H1 (cell line): ENCODE measurements at regions not wholly inside any gene's neighbourhood (a gene's known extent, or its start where the extent isn't known, plus 50 kb on each side); places are given as distances from the start of the nearest gene placed in this dataset.
"Not testable (repeated sequence)": the region's sequence is repeated elsewhere in the genome, so short reads cannot be mapped to it uniquely, and the experiment has no call there.

Experiments used
- CTCF ChIA-PET: fragments of 300-600 bp; sonication (Branson Sonifier 250); formaldehyde crosslinking; loops from one replicate; lab custom pipeline; 2021; ENCODE audit not compliant: partially characterized antibody; lab: Charles Lee
- POLR2A ChIA-PET: fragments of 300-600 bp; sonication (Branson Sonifier 250); formaldehyde crosslinking; loops from one replicate; lab custom pipeline; 2021; ENCODE audit warnings: inconsistent platforms; ENCODE audit not compliant: partially characterized antibody; lab: Charles Lee
- DNase-seq, 2 experiments: peaks; one replicate each; pipeline versions ENCODE4 v3.0.0 to v3.0.0-alpha.2; 2010 to 2022; ENCODE audit warnings: low spot score in 2 of 2, low read depth in 1 of 2, mixed read lengths in 1 of 2
- FAIRE-seq: peaks from 2 replicates; lab custom pipeline; 2011; peaks lifted over from hg19 to GRCh38; lab: Jason Lieb, UNC
- H2AFZ ChIP-seq: 2 replicates; pipeline ENCODE4 v1.8.1; 2012; ENCODE audit warnings: low read length, inconsistent platforms
- H2AK5ac ChIP-seq: 2 replicates; pipeline ENCODE4 v1.6.1; 2013; ENCODE audit warnings: low read depth, low read length
- H2BK120ac ChIP-seq: replicated peaks from 2 replicates; pipeline ENCODE3; 2013; ENCODE audit warnings: low read depth, low read length, inconsistent platforms
- H2BK12ac ChIP-seq: 2 replicates; pipeline ENCODE4 v1.6.1; 2013; ENCODE audit warnings: low read depth, low read length
- H2BK15ac ChIP-seq: 2 replicates; pipeline ENCODE4 v1.6.1; 2013; ENCODE audit warnings: low read length
- H2BK20ac ChIP-seq: 2 replicates; pipeline ENCODE4 v1.6.1; 2013; ENCODE audit warnings: low read length
- H2BK5ac ChIP-seq: 2 replicates; pipeline ENCODE4 v1.6.1; 2013; ENCODE audit warnings: low read depth, low read length
- H3K14ac ChIP-seq: 2 replicates; pipeline ENCODE4 v1.6.1; 2013; ENCODE audit warnings: inconsistent platforms; ENCODE audit not compliant: insufficient read length
- H3K18ac ChIP-seq: 2 replicates; pipeline ENCODE4 v1.6.1; 2013; ENCODE audit warnings: low read length; ENCODE audit errors: extremely low read depth
- H3K23ac ChIP-seq: 2 replicates; pipeline ENCODE4 v1.6.1; 2013; ENCODE audit warnings: inconsistent platforms; ENCODE audit not compliant: insufficient read length
- H3K23me2 ChIP-seq: 2 replicates; pipeline ENCODE4 v1.6.1; 2013; ENCODE audit warnings: low read depth, low read length
- H3K27ac ChIP-seq: 2 replicates; pipeline ENCODE4 v1.6.1; 2011; ENCODE audit warnings: low read depth, low read length, inconsistent platforms
- H3K27me3 ChIP-seq, 4 experiments: replicated peaks in 1 of 4; 1 replicate in 1 of 4; 2 replicates in 3 of 4; pipeline versions ENCODE4 v1.6.1 to v1.8.1; 2011 to 2013; ENCODE audit warnings: low read length in 3 of 4, mild to moderate bottlenecking in 3 of 4, inconsistent platforms in 2 of 4, mixed read lengths in 2 of 4, moderate library complexity in 1 of 4; ENCODE audit not compliant: control insufficient read depth in 3 of 4, insufficient read depth in 3 of 4; ENCODE audit errors: extremely low read depth in 1 of 4
- H3K36me3 ChIP-seq, 4 experiments: 2 replicates each; pipeline versions ENCODE4 v1.6.1 to v1.8.1; 2011 to 2013; ENCODE audit warnings: mild to moderate bottlenecking in 4 of 4, low read length in 3 of 4, moderate library complexity in 2 of 4, control low read depth in 1 of 4, inconsistent platforms in 1 of 4; ENCODE audit not compliant: insufficient read depth in 4 of 4, control insufficient read depth in 2 of 4
- H3K4ac ChIP-seq: replicated peaks from 2 replicates; pipeline ENCODE3; 2013; ENCODE audit warnings: low read length, low read depth, mixed read lengths, inconsistent platforms; ENCODE audit not compliant: insufficient read length
- H3K4me1 ChIP-seq, 4 experiments: replicated peaks in 1 of 4; 1 replicate in 1 of 4; 2 replicates in 3 of 4; pipeline versions ENCODE4 v1.6.1 to v1.8.1; 2011 to 2013; ENCODE audit warnings: low read length in 3 of 4, inconsistent platforms in 2 of 4, mixed read lengths in 1 of 4; ENCODE audit not compliant: insufficient read depth in 4 of 4, control insufficient read depth in 3 of 4
- H3K4me2 ChIP-seq, 2 experiments: 2 replicates each; pipeline versions ENCODE4 v1.6.1 to v1.8.1; 2011 to 2013; ENCODE audit warnings: low read depth in 2 of 2, low read length in 2 of 2, control low read depth in 1 of 2, inconsistent platforms in 1 of 2, mild to moderate bottlenecking in 1 of 2; ENCODE audit not compliant: insufficient read depth in 1 of 2
- H3K4me3 ChIP-seq, 4 experiments: fragments of 200-600, 300-600 bp in 1 of 4; sonication (generic), shearing (Covaris generic), sonication (Bioruptor Twin) in 1 of 4; 2 replicates each; pipeline versions ENCODE4 v1.5.1 to v1.8.1; 2011 to 2016; ENCODE audit warnings: low read length in 4 of 4, low read depth in 3 of 4, control low read depth in 2 of 4, inconsistent platforms in 2 of 4, mild to moderate bottlenecking in 2 of 4, mixed read lengths in 1 of 4, moderate library complexity in 1 of 4; ENCODE audit not compliant: insufficient read depth in 2 of 4; ENCODE audit errors: extremely low read depth in 1 of 4
- H3K56ac ChIP-seq: replicated peaks from 2 replicates; pipeline ENCODE3; 2013; ENCODE audit warnings: low read depth, mild to moderate bottlenecking, mixed read lengths, low read length, inconsistent platforms; ENCODE audit not compliant: insufficient read length
- H3K79me1 ChIP-seq: 2 replicates; pipeline ENCODE4 v1.6.1; 2013; ENCODE audit warnings: low read depth, low read length, control low read depth
- H3K79me2 ChIP-seq, 2 experiments: 2 replicates each; pipeline versions ENCODE4 v1.6.1 to v1.8.1; 2012 to 2013; ENCODE audit warnings: low read length in 2 of 2, mild to moderate bottlenecking in 2 of 2, inconsistent platforms in 1 of 2; ENCODE audit not compliant: insufficient read depth in 2 of 2, control insufficient read depth in 1 of 2
- H3K9ac ChIP-seq, 4 experiments: replicated peaks in 1 of 4; 1 replicate in 1 of 4; 2 replicates in 3 of 4; pipeline versions ENCODE4 v1.6.1 to v1.8.1; 2011 to 2013; ENCODE audit warnings: low read depth in 3 of 4, low read length in 3 of 4, control low read depth in 2 of 4, mild to moderate bottlenecking in 2 of 4, moderate library complexity in 2 of 4, inconsistent platforms in 1 of 4; ENCODE audit errors: extremely low read depth in 1 of 4
- H3K9me3 ChIP-seq, 2 experiments: 2 replicates each; pipeline versions ENCODE4 v1.6.1 to v1.8.1; 2012 to 2013; ENCODE audit warnings: mild to moderate bottlenecking in 2 of 2, moderate library complexity in 2 of 2, control low read depth in 1 of 2, inconsistent platforms in 1 of 2, low read depth in 1 of 2, low read length in 1 of 2, mixed read lengths in 1 of 2; ENCODE audit not compliant: insufficient read depth in 2 of 2
- H4K20me1 ChIP-seq, 2 experiments: replicated peaks in 1 of 2; 2 replicates each; pipeline versions ENCODE3 to v1.8.1; 2011 to 2013; ENCODE audit warnings: inconsistent platforms in 2 of 2, low read length in 2 of 2, mild to moderate bottlenecking in 1 of 2; ENCODE audit not compliant: insufficient read depth in 2 of 2, control insufficient read depth in 1 of 2
- H4K5ac ChIP-seq: 2 replicates; pipeline ENCODE4 v1.6.1; 2013; ENCODE audit warnings: low read length, low read depth, mixed read lengths, inconsistent platforms; ENCODE audit not compliant: insufficient read length
- H4K8ac ChIP-seq: 2 replicates; pipeline ENCODE4 v1.8.0; 2013; ENCODE audit warnings: mild to moderate bottlenecking, moderate library complexity, low read length, inconsistent platforms; ENCODE audit not compliant: insufficient read depth; ENCODE audit errors: extremely low read depth
- H4K91ac ChIP-seq: replicated peaks from 2 replicates; pipeline ENCODE3; 2013; ENCODE audit warnings: low read length, mixed read lengths, inconsistent platforms; ENCODE audit not compliant: insufficient read length
- EZH2 ChIP-seq: fragments of 200-600 bp; sonication (generic); IDR thresholded peaks from 2 replicates; pipeline ENCODE4 v1.7.1; 2012; ENCODE audit warnings: low read depth, mild to moderate bottlenecking, moderate library complexity, low read length, inconsistent platforms; ENCODE audit not compliant: severe bottlenecking
- POLR2A ChIP-seq, 2 experiments: IDR thresholded peaks; 1 replicate in 1 of 2; 2 replicates in 1 of 2; pipeline ENCODE4 v1.6.1; 2011; ENCODE audit warnings: low read depth in 2 of 2, low read length in 2 of 2, mild to moderate bottlenecking in 2 of 2; ENCODE audit errors: control extremely low read depth in 1 of 2
- YY1 ChIP-seq: IDR thresholded peaks from 2 replicates; pipeline ENCODE4 v1.6.1; 2011; ENCODE audit warnings: low read depth, mild to moderate bottlenecking, low read length
- WGBS, 2 experiments: shearing (Covaris generic) in 1 of 2; methylation state at CpG; one replicate each; pipeline versions ENCODE4 v1.1.6 to v1.1.7; 2013 to 2015; ENCODE audit warnings: low lambda C conversion rate in 2 of 2, mixed read lengths in 2 of 2, inconsistent platforms in 1 of 2, low coverage in 1 of 2, missing lambda C conversion rate in 1 of 2; ENCODE audit not compliant: insufficient replicate concordance in 2 of 2, insufficient coverage in 1 of 2, insufficient read length in 1 of 2; ENCODE audit errors: extremely low coverage in 1 of 2, missing lambda C conversion rate in 1 of 2; 5-methylcytosine and 5-hydroxymethylcytosine counted together

DNA sequence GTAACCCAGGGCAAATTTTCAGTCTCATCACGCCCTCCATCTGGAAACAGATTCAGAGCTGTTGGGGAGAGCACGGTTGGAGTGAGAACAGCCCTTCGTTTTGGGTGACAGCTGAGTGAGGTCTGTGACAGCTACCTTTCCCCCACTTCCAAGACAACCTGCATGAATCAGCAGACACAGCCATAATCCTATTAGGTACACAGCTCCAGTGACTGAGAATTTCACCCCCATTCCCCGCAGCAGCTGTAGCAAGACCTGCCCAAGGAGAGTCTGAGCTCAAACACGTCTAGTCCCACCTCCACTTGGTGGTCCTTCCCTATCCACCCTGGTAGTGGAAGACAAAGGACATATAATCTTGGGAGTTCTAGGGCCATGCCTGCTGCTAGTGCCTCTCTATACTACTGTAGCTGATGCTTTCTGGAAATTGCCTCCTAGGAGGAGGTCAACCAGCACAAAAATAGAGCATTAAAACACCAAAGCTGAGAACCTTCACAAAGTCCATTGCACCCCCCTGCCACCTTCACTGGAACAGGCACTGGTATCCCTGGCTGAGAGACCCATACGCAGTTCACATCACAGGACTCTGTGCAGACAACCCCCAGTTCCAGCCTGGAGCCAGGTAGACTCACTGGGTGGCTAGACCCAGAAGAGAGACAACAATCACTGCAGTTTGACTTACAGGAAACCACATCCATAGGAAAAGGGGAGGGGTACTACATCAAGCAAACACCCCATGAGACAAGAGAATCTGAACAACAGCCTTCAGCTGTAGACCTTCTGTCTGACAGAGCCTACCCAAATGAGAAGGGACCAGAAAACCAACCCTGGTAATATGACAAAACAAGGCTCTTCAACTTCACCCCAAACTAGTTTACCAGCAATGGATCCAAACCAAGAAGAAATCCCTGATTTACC, 448.6 kb upstream of the CBLB start (continued):
- TF ChIP-seq POLR2A (IDR thresholded peaks at IDR 0.05; ENCODE audit: control extremely low read depth in 1 of 2, low read depth in 2 of 2, low read length in 2 of 2), result no peak
- TF ChIP-seq EZH2, result no peak
- no peak for TF ChIP-seq YY1

DNA sequence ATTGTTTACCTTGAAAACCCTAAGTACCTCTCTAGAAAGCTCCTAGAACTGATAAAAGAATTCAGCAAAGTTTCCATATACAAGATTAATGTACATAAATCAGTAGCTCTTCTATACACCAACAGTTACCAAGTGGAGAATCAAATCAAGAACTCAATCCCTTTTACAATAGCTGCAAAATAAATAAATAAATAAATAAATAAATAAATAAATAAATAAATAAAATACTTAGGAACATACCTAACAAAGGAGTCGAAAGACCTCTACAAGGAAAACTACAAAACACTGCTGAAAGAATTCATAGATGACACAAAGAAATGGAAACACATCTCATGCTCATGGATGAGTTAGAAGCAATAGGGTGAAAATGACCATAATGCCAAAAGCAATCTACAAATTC, 452.6 kb upstream of the CBLB start:
- WGBS, 2 experiments, result 94% methylated on average over 1 of the region's 1 CpG; no CpG with 5 or more reads in 1 of the 2 experiments
- H2BK5ac ChIP-seq, H3K4me1 ChIP-seq, H4K5ac ChIP-seq, FAIRE-seq, H3K27me3 ChIP-seq, CTCF ChIA-PET, H2BK15ac ChIP-seq, H4K91ac ChIP-seq, H3K79me2 ChIP-seq, H3K23ac ChIP-seq, H3K4me3 ChIP-seq, H2AK5ac ChIP-seq, H4K20me1 ChIP-seq, H3K27ac ChIP-seq, H2BK120ac ChIP-seq, H3K18ac ChIP-seq, H3K4me2 ChIP-seq, H3K4ac ChIP-seq, DNase-seq, H3K9me3 ChIP-seq, H3K9ac ChIP-seq, H3K79me1 ChIP-seq, H3K14ac ChIP-seq, H3K23me2 ChIP-seq, H2BK12ac ChIP-seq, H3K36me3 ChIP-seq, H3K56ac ChIP-seq, POLR2A ChIA-PET, H2AFZ ChIP-seq, H2BK20ac ChIP-seq, H4K8ac ChIP-seq: not testable (repeated sequence)
